Limb (tissue), 2 donors: ENCODE measurements at regions not wholly inside any gene's neighbourhood (a gene's known extent, or its start where the extent isn't known, plus 50 kb on each side); places are given as distances from the start of the nearest gene placed in this dataset.
A peak's percentile ranks its signal among the peaks of the same experiment; 100 is the strongest.
"Not testable (repeated sequence)": the region's sequence is repeated elsewhere in the genome, so short reads cannot be mapped to it uniquely, and the experiment has no call there.

Experiments
- DNase-seq, 2 donors: peaks; one replicate each; pipeline ENCODE4 v3.0.0-alpha.2; 2016; ENCODE audit errors: extremely low spot score in 2 of 2

GRCh38 chr6:93183531-93183972 lies 235.8 kb downstream of the EPHA7 start:
- DNase-seq, result no peak

DNA sequence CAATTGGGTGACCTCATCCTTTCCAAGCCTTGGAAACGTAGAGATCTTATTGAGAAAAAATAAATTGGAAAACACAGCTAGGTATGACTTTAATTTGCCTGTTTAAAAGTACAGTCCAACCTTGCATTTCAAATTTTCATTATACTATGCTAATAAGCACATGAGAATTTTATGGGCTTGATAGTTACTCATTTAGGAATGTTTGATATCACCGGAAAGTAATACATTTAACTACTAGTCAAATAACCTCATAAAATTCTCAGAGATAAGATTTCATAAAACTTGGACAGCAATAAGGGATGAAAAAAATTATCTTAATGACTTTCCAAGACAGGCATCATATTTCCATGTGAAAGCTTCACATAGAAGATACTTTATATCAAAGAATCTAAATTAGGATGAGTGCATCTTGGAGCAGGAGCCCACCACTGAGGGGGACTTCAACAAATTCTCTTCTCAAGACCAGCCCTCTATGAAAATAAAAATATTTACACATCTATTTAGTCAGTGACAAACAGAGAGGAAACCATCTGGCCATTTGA lies 236.3 kb downstream of the EPHA7 start:
- DNase-seq, result no peak

- no peak for DNase-seq
Observed at GRCh38 chr6:93177918-93178317, 241.4 kb downstream of the EPHA7 start.

- no peak for DNase-seq
Observed at GRCh38 chr6:93177438-93177837, 241.9 kb downstream of the EPHA7 start.

DNA sequence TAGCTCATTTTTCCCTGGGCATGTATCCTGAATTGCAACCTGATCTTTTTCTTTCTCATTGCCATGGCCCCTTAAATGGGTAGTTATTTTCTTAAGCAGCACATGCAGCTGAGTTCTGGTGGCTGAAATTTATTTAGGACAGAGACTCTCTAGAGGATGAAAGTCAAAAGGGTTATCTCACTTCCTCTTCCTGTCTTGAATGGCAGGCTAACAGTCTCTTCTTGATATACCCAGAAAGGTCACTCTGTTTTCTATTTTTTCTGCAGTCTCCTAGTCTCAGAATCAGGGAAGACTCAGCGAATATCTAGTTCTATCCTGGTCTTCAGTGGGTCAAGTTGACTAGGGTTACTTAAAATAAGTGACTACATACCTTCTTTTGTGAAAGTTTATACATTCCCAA lies 243.3 kb downstream of the EPHA7 start:
- DNase-seq, result no peak

GRCh38 chr6:93173573-93173972 lies 245.8 kb downstream of the EPHA7 start:
- DNase-seq, result not testable (repeated sequence)

- no peak for DNase-seq
Observed at GRCh38 chr6:93165850-93166430, 253.4 kb downstream of the EPHA7 start.

GRCh38 chr6:93164781-93165180 lies 254.6 kb downstream of the EPHA7 start:
- no peak for DNase-seq

GRCh38 chr6:93163146-93163545 lies 256.2 kb downstream of the EPHA7 start:
- no peak for DNase-seq

DNA sequence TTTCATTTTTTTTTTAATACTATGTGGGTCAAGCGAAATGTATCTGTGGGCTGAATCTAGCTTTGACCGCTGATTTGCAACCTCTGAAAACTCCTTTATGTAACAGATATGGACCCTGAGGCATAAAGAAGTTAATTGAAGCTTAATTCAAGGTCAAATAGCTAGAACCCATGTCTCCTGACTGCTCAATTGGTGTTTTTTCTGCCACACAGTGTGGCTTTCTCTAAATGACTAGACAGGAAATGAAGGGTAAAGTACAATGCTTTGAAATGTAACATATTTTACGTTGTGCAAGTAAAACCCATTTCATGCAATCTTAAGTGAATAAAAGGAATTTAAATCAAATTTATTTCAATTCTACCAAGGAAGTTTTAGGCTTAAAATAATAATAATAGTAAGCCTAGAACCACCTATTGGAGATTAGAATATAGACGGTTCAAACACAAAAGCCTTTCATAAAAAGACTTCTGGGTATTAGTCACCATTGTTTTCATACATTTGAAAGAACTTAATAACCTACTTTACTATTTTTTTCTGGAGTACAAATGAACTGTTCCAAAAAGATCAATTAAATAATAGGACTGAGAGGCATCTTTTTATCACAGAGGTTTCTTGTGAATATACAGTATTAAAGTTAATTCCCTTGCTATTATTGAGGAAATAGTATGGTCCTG lies 279.8 kb downstream of the EPHA7 start:
- DNase-seq, result no peak

DNA sequence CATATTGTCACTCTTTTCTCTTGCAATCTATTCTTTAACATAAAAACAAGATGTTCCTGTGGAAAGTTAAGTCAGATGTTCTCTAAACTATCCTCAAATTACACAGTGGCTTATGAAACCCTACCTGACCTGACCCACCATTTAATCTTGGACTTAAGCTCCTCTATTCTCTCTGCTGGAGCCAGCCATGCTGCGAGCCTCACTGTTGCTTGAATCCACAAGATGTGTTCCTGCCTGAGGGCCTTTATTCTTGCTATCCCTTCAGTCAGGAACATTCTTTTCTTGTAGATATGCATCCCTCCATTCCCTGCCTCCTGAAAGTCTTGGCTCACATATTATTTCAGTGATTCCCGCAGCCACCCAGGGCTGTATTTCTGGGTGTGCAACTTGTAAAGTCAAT lies 283.2 kb downstream of the EPHA7 start:
- no peak for DNase-seq

DNA sequence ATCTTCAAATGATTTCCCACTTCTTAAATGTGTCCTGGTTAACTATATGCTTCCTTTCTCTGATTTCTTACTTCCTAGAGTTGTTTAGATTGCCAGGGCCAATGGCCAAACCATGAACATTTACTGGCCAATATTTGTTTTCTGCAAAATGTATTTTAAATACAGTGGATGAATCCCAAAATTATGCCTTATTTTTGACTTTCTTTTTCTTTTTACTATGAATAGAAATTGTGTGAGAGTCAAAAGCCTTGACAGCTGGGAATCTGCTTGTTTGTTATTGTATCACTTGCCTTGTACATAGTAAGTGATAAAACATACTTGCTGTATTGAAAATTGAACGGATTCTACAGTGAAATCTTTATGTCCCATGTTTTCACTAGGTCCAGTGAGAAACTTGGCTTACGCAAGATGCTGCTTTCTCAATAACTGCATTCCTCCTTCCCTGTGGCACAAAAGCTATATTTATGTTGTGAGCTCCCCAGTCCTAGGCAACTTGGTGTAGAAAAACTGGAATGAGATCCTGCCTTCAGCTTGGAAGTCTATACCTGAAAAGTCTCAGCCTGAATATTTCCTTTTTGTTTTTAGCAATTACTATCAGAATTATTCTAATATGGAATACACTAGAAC lies 295.2 kb downstream of the EPHA7 start:
- no peak for DNase-seq

GRCh38 chr6:93123585-93123984 lies 295.8 kb downstream of the EPHA7 start:
- DNase-seq, result no peak

DNA sequence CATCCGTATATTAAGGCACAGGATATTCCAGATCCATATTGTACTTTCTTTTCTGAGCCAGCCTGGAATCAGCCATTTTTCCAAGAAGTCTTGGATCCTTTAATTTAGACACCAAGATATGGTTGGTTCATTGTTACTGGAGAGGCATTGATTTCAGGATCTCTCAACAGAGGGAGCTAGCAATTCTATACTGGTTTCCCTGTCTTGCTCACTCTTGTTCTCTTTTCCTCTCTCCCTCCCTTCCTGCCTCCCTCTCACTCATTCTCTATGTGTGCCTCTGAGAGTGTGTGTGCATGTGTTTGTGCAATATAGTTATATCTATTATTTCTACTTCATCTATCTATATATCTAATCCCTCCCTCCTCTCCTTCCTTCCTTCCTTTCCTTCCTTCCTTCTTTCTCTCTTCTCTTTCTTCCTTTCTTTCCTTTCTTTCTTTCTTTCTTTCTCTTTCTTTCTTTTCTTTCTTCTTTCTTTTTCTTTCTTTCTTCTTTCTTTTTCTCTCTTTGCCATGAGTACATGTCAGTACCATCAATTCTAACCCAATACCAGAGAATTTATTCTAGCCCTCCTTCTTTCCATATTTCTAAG lies 299.1 kb downstream of the EPHA7 start:
- DNase-seq, result no peak

DNA sequence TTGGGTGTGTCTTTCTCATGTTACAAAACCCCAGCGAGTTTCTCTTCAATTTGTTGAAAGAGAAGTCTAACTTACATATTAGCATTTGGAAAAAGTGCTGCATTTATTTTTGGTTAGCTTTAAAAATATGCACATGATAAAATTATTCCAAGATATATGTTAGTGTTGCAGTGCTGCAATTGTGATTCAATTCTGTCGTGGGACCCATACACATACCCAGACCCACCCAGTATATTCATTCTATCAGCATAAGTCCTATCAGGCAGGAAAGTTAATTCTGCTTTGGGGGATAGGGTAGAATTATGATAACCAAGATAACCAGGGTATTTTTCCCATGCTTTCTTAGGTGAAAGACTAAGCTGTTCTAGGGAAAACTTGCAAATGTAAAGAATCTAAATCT lies 313.5 kb downstream of the EPHA7 start:
- no peak for DNase-seq

- DNase-seq, result no peak
Observed at GRCh38 chr6:93105017-93105416, 314.3 kb downstream of the EPHA7 start.

- DNase-seq, result no peak
Observed at GRCh38 chr6:93104195-93104817, 315.1 kb downstream of the EPHA7 start.

DNA sequence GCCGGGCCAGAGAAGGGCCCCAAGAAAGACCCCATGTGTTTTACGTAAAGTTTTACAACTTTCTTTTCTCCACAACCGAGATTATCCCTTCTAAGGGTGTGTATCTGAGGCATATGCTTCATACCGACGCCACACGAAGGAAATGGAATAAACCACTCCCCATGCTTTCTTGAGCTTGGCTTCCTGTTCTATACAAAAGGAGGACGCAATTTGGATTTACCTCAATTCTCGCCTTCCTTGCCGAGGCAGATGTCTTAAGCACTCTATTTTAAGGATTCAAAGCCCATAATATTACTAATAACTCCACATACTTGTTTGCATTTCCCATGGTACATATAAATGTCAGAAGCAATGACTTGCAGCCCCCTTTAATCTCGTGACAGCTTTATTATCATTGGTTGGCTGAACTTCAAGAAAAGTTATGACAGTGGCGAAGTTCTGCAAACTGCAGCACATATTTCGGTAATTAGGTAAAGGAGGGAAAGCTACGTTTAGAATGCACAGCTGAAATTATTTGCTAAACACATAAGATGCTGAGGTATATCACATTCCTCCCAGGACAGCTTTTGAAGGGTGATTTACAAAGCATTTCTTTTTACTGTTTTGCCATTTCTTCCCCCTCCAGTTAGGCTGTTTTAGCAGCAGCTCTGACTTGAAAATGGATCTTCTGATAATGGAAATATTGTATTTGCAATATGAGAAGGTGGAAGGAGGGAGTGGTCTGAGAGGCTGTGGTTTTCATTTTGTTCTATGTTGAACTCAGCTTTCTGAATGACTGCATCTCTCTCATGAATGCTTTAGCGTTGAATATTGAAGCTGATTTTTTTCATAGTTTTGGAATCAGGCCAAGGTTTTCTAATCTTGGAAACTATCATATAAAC lies 330.5 kb downstream of the EPHA7 start:
- peak in 1 of 2 donors; percentile 67 for DNase-seq

- no peak for DNase-seq
Observed at GRCh38 chr6:93087606-93088005, 331.8 kb downstream of the EPHA7 start.

- no peak for DNase-seq
Observed at GRCh38 chr6:93086351-93086750, 333.0 kb downstream of the EPHA7 start.
